ENCODE measurements at regions not wholly inside any gene's neighbourhood (a gene's known extent, or its start where the extent isn't known, plus 50 kb on each side); places are given as distances from the start of the nearest gene placed in this dataset.

DNA sequence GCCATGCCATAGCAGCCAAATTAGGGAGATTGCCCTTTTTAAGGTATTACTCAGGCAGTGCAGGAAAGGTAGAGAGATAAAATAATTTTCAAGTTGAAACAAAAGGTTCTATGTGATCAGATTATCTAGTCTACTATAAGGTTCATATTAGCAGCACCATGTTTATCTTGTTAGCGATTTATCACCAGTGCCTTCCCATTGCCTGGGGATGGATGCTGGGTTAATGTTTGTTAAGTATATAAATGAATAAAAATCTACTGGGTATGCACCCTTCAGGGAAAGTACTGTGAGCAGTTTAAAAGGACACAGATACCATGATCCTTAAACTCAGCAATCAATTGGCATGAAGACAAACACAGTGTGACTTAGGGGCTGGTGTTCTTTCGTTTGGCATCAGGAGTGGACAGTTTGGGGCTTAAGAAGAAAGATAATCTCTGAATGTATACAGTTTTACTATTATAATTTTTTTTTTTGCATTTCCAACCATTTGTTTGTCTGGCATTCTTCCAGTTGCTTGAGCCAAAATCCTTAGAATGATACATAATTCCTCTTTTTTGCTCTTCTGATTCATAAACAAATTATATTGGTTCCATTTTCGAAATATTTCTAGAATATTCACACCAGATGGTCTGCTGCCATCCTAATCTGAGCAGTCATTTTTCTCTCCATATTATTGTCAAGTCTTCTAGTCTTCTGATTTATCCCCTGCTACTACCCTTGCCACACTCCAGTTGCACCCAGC lies 512.8 kb upstream of the SLC8A1 start:
- ATAC-seq: no peak
- intact Hi-C loops (cut with DNase I): no loop called here
- DNase-seq: no peak
- Histone ChIP-seq H3K27ac (no peak overlapping the region), H3K27me3 (no peaks in the 10 kb centered on the region), H3K4me3 (no peak overlapping the region), H3K36me3 (no peaks in the 10 kb centered on the region), H3K9me3 (no peaks in the 10 kb centered on the region), H3K4me1 (no peaks in the 10 kb centered on the region)
- TF ChIP-seq, protein P1, sequence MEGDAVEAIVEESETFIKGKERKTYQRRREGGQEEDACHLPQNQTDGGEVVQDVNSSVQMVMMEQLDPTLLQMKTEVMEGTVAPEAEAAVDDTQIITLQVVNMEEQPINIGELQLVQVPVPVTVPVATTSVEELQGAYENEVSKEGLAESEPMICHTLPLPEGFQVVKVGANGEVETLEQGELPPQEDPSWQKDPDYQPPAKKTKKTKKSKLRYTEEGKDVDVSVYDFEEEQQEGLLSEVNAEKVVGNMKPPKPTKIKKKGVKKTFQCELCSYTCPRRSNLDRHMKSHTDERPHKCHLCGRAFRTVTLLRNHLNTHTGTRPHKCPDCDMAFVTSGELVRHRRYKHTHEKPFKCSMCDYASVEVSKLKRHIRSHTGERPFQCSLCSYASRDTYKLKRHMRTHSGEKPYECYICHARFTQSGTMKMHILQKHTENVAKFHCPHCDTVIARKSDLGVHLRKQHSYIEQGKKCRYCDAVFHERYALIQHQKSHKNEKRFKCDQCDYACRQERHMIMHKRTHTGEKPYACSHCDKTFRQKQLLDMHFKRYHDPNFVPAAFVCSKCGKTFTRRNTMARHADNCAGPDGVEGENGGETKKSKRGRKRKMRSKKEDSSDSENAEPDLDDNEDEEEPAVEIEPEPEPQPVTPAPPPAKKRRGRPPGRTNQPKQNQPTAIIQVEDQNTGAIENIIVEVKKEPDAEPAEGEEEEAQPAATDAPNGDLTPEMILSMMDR (IDR thresholded peaks at IDR 0.05): no peak
- no peak for TF ChIP-seq POLR2A (IDR thresholded peaks at IDR 0.05)
- WGBS (ENCODE audit: insufficient coverage, low coverage, low lambda C conversion rate, missing lambda C conversion rate): 30% methylated on average over 3 of the region's 3 CpGs

DNA sequence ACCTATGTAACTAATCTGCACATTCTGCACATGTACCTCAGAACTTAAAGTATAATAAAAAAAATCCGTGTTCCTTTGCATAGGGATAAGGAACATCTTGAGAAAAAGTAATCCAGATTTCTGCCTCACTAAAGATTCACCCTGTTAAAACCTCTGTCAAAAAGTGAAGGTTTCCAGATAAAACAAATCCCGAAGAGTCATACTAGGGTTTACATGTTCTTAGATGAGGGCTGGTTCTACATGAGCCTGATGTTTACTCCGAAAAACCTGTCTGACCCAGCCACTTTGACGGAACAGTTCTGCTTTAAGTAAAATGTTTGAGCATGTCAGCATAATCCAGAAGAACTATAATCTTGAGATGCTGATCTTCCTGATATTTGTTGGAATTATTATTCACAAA lies 515.6 kb upstream of the SLC8A1 start:
- intact Hi-C loops (cut with DNase I): no loop called here
- no peaks in the 10 kb centered on the region for H3K36me3 ChIP-seq
- no peak for TF ChIP-seq POLR2A (IDR thresholded peaks at IDR 0.05)
- TF ChIP-seq, protein P1 (IDR thresholded peaks at IDR 0.05): no peak
- H3K27ac ChIP-seq: no peak overlapping the region
- 56% methylated on average over 4 of the region's 4 CpGs for WGBS (ENCODE audit: insufficient coverage, low coverage, low lambda C conversion rate, missing lambda C conversion rate)
- H3K9me3 ChIP-seq: no peaks in the 10 kb centered on the region
- no peak for DNase-seq
- no peak for ATAC-seq
- H3K27me3 ChIP-seq: no peaks in the 10 kb centered on the region
- H3K4me3 ChIP-seq: no peak overlapping the region
- H3K4me1 ChIP-seq: no peaks in the 10 kb centered on the region

DNA sequence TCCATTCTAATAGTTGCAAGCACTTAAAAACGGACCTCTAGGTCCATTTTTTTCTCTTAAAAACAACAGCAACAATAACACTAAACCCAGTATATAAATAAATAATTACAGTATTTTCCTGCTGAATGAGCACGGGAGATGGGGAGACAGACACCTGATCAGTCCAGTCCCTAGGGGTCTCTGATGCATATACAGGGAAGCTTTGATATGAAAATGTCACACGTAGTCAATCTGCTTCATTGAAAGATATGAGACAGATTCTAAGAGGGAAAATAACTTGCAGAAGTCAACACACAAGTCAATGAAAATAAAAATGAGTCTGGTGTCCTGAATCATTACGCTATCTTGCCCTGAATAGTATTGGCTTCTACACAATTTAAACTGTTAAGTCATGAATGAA lies 523.3 kb upstream of the SLC8A1 start:
- H3K4me3 ChIP-seq: no peak overlapping the region
- no peaks in the 10 kb centered on the region for H3K4me1 ChIP-seq

DNA sequence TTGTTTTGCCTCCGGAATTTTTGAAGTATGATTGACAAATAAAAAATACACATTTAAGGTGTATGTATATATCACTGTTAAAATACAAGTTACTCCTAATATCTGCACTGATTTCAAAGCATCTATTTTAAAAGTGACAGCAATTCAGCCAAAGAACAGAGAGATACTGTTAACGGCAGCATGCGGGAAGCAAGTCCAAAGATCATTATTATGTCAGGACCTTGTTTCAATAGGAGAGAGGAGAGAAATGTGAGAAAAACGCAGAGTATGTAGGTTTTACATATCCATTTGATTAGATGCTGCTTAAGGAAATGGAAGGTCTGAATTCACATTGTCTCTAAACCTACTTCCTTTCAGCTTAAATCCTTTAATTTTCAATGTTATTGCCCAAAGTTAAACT lies 545.5 kb upstream of the SLC8A1 start:
- TF ChIP-seq, protein P1 (IDR thresholded peaks at IDR 0.05): no peak
- no peak for TF ChIP-seq POLR2A (IDR thresholded peaks at IDR 0.05)
- Histone ChIP-seq H3K27ac (no peak overlapping the region), H3K36me3 (no peaks in the 10 kb centered on the region), H3K4me1 (no peaks in the 10 kb centered on the region), H3K9me3 (no peaks in the 10 kb centered on the region), H3K27me3 (no peaks in the 10 kb centered on the region), H3K4me3 (no peak overlapping the region)
- ATAC-seq: no peak
- 24% methylated on average over 4 of the region's 4 CpGs for WGBS (ENCODE audit: insufficient coverage, low coverage, low lambda C conversion rate, missing lambda C conversion rate)
- intact Hi-C loops (cut with DNase I): no loop called here
- no peak for DNase-seq

More for the DNA sequence above, 523.3 kb upstream of the SLC8A1 start:
- no peak for DNase-seq
- no peak overlapping the region for H3K27ac ChIP-seq
- ATAC-seq: no peak
- H3K27me3 ChIP-seq: no peaks in the 10 kb centered on the region
- H3K36me3 ChIP-seq: no peaks in the 10 kb centered on the region
- TF ChIP-seq POLR2A (IDR thresholded peaks at IDR 0.05): no peak
- TF ChIP-seq, protein P1 (IDR thresholded peaks at IDR 0.05): no peak
- intact Hi-C loops (cut with DNase I): no loop called here
- H3K9me3 ChIP-seq: no peaks in the 10 kb centered on the region
- 60% methylated on average over 4 of the region's 4 CpGs for WGBS (ENCODE audit: insufficient coverage, low coverage, low lambda C conversion rate, missing lambda C conversion rate)
